Epithelial cell of proximal tubule (primary cell): ENCODE measurements at regions not wholly inside any gene's neighbourhood (a gene's known extent, or its start where the extent isn't known, plus 50 kb on each side); places are given as distances from the start of the nearest gene placed in this dataset.
A peak's percentile ranks its signal among the peaks of the same experiment; 100 is the strongest.
"Not testable (repeated sequence)": the region's sequence is repeated elsewhere in the genome, so short reads cannot be mapped to it uniquely, and the experiment has no call there.

ENCODE experiments used
- DNase-seq: peaks from one replicate; pipeline ENCODE4 v3.0.0-alpha.2; 2011; ENCODE audit warnings: low read depth
- H3K4me3 ChIP-seq: 2 replicates; pipeline ENCODE4 v1.5.1; 2011; ENCODE audit warnings: low read depth, mild to moderate bottlenecking, low read length
- CTCF ChIP-seq: conservative IDR thresholded peaks from 2 replicates; pipeline ENCODE4 v1.5.1; 2012; ENCODE audit warnings: low read depth, mild to moderate bottlenecking, low read length

GRCh38 chr14:85187521-85187920 lies 342.4 kb upstream of the FLRT2 start:
- no peak overlapping the region for H3K4me3 ChIP-seq
- no peak for TF ChIP-seq CTCF
- DNase-seq: no peak

- H3K4me3 ChIP-seq: no peak overlapping the region
- TF ChIP-seq CTCF: no peak
- no peak for DNase-seq
Measured at GRCh38 chr14:85188836-85189235, 341.1 kb upstream of the FLRT2 start.

GRCh38 chr14:85189253-85189652 lies 340.7 kb upstream of the FLRT2 start:
- not testable (repeated sequence) for DNase-seq, H3K4me3 ChIP-seq

- TF ChIP-seq CTCF: no peak
- no peak for DNase-seq
- no peak overlapping the region for H3K4me3 ChIP-seq
Measured at GRCh38 chr14:85190251-85190650, 339.7 kb upstream of the FLRT2 start.

GRCh38 chr14:85191986-85192385 lies 338.0 kb upstream of the FLRT2 start:
- no peak for DNase-seq
- no peak overlapping the region for H3K4me3 ChIP-seq
- TF ChIP-seq CTCF: no peak

GRCh38 chr14:85195872-85196477 lies 334.0 kb upstream of the FLRT2 start:
- H3K4me3 ChIP-seq: no peak overlapping the region
- TF ChIP-seq CTCF: peak; percentile 65
- DNase-seq: no peak

- TF ChIP-seq CTCF: no peak
- no peak for DNase-seq
- no peak overlapping the region for H3K4me3 ChIP-seq
Measured at GRCh38 chr14:85198001-85198400, 331.9 kb upstream of the FLRT2 start.
